ENCODE measurements at regions not wholly inside any gene's neighbourhood (a gene's known extent, or its start where the extent isn't known, plus 50 kb on each side); places are given as distances from the start of the nearest gene placed in this dataset.

DNA sequence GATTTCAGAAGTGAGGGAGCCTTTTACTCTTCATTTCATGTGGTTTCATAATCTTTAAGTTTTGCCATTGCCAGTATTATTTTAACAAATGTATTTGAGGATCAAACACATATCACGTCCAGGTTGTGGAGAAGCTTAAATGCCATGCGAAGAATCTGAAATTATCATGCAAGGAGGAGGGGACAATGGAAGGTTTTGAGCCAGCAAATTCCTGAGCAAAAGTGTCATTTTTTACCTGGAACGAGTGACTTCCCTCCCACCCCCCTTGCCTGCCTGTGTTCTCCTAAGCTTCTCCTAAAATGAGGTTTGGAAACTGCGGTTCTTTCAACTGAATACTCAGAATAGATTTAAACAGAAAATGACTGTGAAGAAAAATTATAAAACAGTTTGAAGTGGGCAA lies 77.6 kb downstream of the C16orf95 start:
- no peaks in the 10 kb centered on the region; the same call in 1 of the 2 replicates for H3K27me3 ChIP-seq (replicated peaks; ENCODE audit: control insufficient read depth, insufficient read depth, low read length)
- no peak for DNase-seq (ENCODE audit: extremely low read depth, insufficient read length)
- TF ChIP-seq, protein P1, sequence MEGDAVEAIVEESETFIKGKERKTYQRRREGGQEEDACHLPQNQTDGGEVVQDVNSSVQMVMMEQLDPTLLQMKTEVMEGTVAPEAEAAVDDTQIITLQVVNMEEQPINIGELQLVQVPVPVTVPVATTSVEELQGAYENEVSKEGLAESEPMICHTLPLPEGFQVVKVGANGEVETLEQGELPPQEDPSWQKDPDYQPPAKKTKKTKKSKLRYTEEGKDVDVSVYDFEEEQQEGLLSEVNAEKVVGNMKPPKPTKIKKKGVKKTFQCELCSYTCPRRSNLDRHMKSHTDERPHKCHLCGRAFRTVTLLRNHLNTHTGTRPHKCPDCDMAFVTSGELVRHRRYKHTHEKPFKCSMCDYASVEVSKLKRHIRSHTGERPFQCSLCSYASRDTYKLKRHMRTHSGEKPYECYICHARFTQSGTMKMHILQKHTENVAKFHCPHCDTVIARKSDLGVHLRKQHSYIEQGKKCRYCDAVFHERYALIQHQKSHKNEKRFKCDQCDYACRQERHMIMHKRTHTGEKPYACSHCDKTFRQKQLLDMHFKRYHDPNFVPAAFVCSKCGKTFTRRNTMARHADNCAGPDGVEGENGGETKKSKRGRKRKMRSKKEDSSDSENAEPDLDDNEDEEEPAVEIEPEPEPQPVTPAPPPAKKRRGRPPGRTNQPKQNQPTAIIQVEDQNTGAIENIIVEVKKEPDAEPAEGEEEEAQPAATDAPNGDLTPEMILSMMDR (IDR thresholded peaks at IDR 0.05; ENCODE audit: insufficient read depth, low read length, poor library complexity, severe bottlenecking) = no peak
- H3K4me3 ChIP-seq (replicated peaks; ENCODE audit: low read depth, low read length) = no peak overlapping the region
- no peaks in the 10 kb centered on the region for H3K36me3 ChIP-seq (ENCODE audit: control insufficient read depth, insufficient read depth, low read length)

DNA sequence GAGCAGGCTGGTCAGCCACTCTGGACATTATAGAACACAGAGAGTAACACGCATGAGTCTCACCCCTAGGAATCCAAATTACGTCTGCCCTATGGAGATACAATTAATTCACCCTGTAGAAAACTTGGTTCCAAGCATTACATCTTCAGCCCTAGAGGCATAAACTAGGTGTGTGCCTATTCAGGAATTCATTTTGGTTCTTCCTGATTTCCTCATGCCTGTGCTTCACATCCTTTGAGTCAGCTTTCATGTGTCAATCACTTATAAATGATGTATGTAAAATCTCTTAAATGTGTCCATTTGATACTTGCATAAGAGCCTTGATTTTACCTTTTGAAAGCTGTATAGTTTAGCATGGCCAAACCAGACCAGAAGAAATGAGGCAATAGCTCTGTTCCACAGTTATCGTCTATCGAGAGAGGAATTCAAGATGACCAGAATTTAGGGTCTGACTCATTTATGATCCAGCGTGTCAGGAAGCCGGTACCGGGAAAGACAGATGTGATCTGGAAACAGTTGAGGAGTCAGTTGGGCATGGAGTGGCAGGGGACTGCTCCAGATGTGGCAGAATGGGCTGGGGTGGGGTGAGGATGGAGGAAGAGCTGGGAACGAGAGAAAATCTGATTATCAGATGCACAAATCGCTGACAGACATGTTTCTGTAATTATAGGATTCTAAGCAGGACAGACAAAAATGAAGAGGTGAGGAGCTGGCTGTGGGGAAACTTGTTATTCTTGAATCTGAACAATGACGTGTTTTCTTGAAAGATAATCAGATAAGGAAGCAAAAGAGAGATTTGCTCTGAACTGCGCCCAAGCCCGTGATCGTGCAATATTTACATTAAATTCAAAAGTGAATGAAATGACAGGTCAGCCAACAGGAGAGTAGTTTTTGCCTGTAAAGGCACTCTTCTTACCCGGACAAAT lies 76.7 kb downstream of the C16orf95 start:
- no peak for DNase-seq (ENCODE audit: extremely low read depth, insufficient read length)
- H3K27me3 ChIP-seq (replicated peaks; ENCODE audit: control insufficient read depth, insufficient read depth, low read length) = no peaks in the 10 kb centered on the region; the same call in 1 of the 2 replicates
- H3K4me3 ChIP-seq (replicated peaks; ENCODE audit: low read depth, low read length) = no peak overlapping the region
- no peaks in the 10 kb centered on the region for H3K36me3 ChIP-seq (ENCODE audit: control insufficient read depth, insufficient read depth, low read length)
- TF ChIP-seq, protein P1 (IDR thresholded peaks at IDR 0.05; ENCODE audit: insufficient read depth, low read length, poor library complexity, severe bottlenecking) = no peak

DNA sequence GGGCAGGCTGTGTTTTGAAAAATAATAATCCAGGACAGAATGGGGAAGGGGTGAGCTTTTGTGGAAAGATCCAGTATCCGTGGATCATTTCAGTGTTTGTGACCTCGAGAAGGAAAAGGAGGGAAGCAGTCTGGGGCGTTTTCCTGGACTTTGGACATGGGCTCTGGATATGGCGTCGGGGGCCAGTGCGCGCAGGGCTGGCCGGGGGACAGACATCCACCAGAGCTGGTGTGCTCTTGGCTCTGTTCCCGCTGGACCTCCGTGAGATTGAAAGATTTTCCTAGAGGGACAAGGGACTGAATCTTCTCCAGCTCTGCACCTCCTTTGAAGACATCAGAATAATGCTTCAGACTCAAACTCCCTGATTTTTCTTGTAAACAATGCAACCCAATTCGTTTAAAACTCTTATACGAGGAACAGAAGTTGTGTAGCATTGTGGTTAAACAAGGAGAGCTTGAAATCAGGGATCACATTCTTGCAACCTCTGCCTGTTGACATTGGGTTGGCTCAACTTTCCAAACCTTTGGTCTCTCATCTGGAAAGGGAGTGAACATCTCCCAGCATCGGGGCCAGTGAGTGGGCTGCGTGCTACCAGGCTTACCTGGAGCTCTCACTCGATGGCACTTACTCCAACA lies 75.9 kb downstream of the C16orf95 start:
- H3K36me3 ChIP-seq (ENCODE audit: control insufficient read depth, insufficient read depth, low read length) = no peaks in the 10 kb centered on the region
- TF ChIP-seq, protein P1 (IDR thresholded peaks at IDR 0.05; ENCODE audit: insufficient read depth, low read length, poor library complexity, severe bottlenecking) = no peak
- H3K27me3 ChIP-seq (replicated peaks; ENCODE audit: control insufficient read depth, insufficient read depth, low read length) = no peaks in the 10 kb centered on the region; the same call in 1 of the 2 replicates
- no peak overlapping the region for H3K4me3 ChIP-seq (replicated peaks; ENCODE audit: low read depth, low read length)
- DNase-seq (ENCODE audit: extremely low read depth, insufficient read length) = no peak

DNA sequence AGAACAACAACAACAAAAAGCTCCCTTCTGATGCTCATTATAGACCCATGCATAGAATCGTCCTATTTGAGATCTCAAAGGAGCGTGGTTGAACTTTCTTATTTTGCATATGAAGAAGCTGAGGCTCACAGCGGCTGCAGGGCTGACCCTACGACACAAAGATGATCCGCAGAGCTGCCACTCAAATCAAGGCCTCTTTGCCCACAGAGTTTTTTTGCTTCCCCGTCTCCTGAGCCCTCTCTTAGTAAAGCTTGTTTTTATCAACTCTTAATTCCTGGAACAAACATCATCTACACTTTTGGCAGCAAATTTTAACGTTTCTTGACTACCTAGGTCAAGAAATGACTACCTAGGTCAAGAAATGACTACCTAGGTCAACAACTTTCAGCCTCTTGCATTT lies 73.7 kb downstream of the C16orf95 start:
- no peak for DNase-seq (ENCODE audit: extremely low read depth, insufficient read length)
- H3K36me3 ChIP-seq (ENCODE audit: control insufficient read depth, insufficient read depth, low read length) = no peaks in the 10 kb centered on the region
- TF ChIP-seq, protein P1 (IDR thresholded peaks at IDR 0.05; ENCODE audit: insufficient read depth, low read length, poor library complexity, severe bottlenecking) = no peak
- H3K27me3 ChIP-seq (replicated peaks; ENCODE audit: control insufficient read depth, insufficient read depth, low read length) = no peaks in the 10 kb centered on the region; the same call in 1 of the 2 replicates
- H3K4me3 ChIP-seq (replicated peaks; ENCODE audit: low read depth, low read length) = no peak overlapping the region

DNA sequence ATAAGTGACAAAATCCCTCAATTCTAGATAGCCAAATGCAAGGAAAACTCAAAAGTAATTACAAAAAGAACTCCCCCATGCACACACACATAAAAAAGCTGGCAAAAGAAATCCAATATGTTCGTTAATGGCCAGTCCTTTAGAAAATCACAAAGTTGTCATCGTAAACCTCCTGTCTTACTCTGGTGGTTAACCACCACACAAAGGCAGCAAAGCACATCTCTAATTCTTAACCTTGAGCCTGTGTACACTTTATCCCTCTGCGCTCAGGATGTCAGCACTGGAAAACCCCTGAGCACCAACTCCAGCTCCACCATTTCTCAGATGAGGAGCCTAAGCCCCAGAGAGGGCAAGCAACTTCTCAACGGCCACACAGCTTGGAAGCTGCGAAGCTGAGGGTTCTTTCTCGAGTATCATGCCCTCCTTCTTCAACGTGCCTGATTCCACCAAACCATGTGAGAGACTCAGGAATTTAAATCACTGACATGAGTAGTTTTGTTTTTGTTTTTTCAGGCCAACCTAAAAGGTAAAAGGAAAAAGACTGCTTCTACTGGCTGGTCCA lies 72.5 kb downstream of the C16orf95 start:
- Histone ChIP-seq H3K27me3 (replicated peaks; ENCODE audit: control insufficient read depth, insufficient read depth, low read length) (no peaks in the 10 kb centered on the region; the same call in 1 of the 2 replicates), H3K36me3 (ENCODE audit: control insufficient read depth, insufficient read depth, low read length) (no peaks in the 10 kb centered on the region), H3K4me3 (replicated peaks; ENCODE audit: low read depth, low read length) (no peak overlapping the region)
- TF ChIP-seq, protein P1 (IDR thresholded peaks at IDR 0.05; ENCODE audit: insufficient read depth, low read length, poor library complexity, severe bottlenecking) = no peak
- no peak for DNase-seq (ENCODE audit: extremely low read depth, insufficient read length)

All from GM06990 (cell line).